ENCODE measurements at regions not wholly inside any gene's neighbourhood (a gene's known extent, or its start where the extent isn't known, plus 50 kb on each side); places are given as distances from the start of the nearest gene placed in this dataset.

DNA sequence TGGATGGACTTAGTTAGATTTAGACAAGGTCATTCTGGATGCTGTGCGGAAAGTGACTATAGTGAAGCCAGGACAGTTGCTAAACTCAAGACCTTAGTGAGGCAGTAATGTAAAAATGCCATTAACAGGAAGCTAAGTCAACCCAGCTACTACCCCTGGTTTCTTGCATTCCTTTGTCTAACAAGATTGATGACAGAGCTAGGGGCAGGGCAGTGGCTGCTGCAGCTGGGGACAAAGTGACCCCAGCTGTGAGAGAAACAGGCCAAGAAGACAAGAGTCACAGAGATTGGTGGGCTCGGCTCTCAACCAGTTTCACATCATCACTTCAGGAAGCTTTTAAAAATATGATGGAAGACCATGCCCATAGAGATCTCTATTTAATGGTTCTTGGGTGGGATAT is 110.4 kb upstream of the POU2AF2 start:
- H3K9me3 ChIP-seq (replicated peaks; ENCODE audit: control insufficient read depth, insufficient read depth, low read length) = no peaks in the 10 kb centered on the region
- H2AFZ ChIP-seq (ENCODE audit: control insufficient read depth, low read depth, low read length) = no peak overlapping the region
- DNase-seq (ENCODE audit: low read depth, low spot score) (no peak), ATAC-seq (no peak), FAIRE-seq (no peak)
- ChIA-PET POLR2A (no interaction called here), SMC1A (ENCODE audit: uncharacterized antibody, unreplicated experiment) (no interaction called here), CTCF (no interaction called here), RAD21 (ENCODE audit: unreplicated experiment) (no interaction called here)
- H3K27me3 ChIP-seq (replicated peaks in 1 of 2; ENCODE audit: control insufficient read depth in 2 of 2, insufficient read depth in 2 of 2, low read length in 1 of 2) = peaks cover 2 to 6% of the 10 kb centered on the region in 2 experiments
- no peak overlapping the region for H3K4me3 ChIP-seq
- no peak overlapping the region for H3K27ac ChIP-seq (ENCODE audit: control insufficient read depth, insufficient read depth)
- H4K20me1 ChIP-seq (ENCODE audit: control insufficient read depth, insufficient read depth) = no peaks in the 10 kb centered on the region
- in situ Hi-C loops (cut with MboI) = no loop called here
- H3K4me1 ChIP-seq (ENCODE audit: control insufficient read depth, insufficient read depth, low read length) = no peaks in the 10 kb centered on the region
- no peak overlapping the region for H3K9ac ChIP-seq (ENCODE audit: control insufficient read depth, insufficient read depth, low read length)
- no TSS peak for BruUV-seq (replicated peaks)
- 78% methylated on average over 2 of the region's 2 CpGs for whole genome bisulfite sequencing (ENCODE audit: insufficient coverage, insufficient replicate concordance, low lambda C conversion rate, missing lambda C conversion rate)
- intact Hi-C loops (cut with micrococcal nuclease; ENCODE audit: unreplicated experiment) = no loop called here
- H3K36me3 ChIP-seq (ENCODE audit: control insufficient read depth in 2 of 2, insufficient read depth in 2 of 2, low read length in 1 of 2) = no peaks in the 10 kb centered on the region
- no peak overlapping the region for H3K4me2 ChIP-seq (ENCODE audit: control insufficient read depth, insufficient read depth)
- no peaks in the 10 kb centered on the region for H3K79me2 ChIP-seq (ENCODE audit: control insufficient read depth, insufficient read depth, low read length)
- TF ChIP-seq CHD2 (IDR thresholded peaks at IDR 0.05; ENCODE audit: borderline replicate concordance, low read depth, low read length) (no peak), NFIC (IDR thresholded peaks at IDR 0.05; ENCODE audit: low read depth, low read length) (no peak), SKIL (IDR thresholded peaks at IDR 0.05; ENCODE audit: low read depth, poor library complexity, severe bottlenecking) (no peak), HDAC6 (IDR thresholded peaks at IDR 0.05; ENCODE audit: unreplicated experiment) (no peak), IRF4 (IDR thresholded peaks at IDR 0.05; ENCODE audit: low read depth, low read length) (no peak), BRCA1 (IDR thresholded peaks at IDR 0.05; ENCODE audit: low read depth, low read length) (no peak), YY1 (IDR thresholded peaks at IDR 0.05; ENCODE audit: low read depth, low read length) (no peak), SRF (IDR thresholded peaks at IDR 0.05; ENCODE audit: low read depth in 2 of 2, low read length in 2 of 2) (no peak)
- TF ChIP-seq, protein P1, sequence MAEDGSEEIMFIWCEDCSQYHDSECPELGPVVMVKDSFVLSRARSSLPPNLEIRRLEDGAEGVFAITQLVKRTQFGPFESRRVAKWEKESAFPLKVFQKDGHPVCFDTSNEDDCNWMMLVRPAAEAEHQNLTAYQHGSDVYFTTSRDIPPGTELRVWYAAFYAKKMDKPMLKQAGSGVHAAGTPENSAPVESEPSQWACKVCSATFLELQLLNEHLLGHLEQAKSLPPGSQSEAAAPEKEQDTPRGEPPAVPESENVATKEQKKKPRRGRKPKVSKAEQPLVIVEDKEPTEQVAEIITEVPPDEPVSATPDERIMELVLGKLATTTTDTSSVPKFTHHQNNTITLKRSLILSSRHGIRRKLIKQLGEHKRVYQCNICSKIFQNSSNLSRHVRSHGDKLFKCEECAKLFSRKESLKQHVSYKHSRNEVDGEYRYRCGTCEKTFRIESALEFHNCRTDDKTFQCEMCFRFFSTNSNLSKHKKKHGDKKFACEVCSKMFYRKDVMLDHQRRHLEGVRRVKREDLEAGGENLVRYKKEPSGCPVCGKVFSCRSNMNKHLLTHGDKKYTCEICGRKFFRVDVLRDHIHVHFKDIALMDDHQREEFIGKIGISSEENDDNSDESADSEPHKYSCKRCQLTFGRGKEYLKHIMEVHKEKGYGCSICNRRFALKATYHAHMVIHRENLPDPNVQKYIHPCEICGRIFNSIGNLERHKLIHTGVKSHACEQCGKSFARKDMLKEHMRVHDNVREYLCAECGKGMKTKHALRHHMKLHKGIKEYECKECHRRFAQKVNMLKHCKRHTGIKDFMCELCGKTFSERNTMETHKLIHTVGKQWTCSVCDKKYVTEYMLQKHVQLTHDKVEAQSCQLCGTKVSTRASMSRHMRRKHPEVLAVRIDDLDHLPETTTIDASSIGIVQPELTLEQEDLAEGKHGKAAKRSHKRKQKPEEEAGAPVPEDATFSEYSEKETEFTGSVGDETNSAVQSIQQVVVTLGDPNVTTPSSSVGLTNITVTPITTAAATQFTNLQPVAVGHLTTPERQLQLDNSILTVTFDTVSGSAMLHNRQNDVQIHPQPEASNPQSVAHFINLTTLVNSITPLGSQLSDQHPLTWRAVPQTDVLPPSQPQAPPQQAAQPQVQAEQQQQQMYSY (CRISPR knock-in tag; IDR thresholded peaks at IDR 0.05) = no peak
- TF ChIP-seq, protein P2, sequence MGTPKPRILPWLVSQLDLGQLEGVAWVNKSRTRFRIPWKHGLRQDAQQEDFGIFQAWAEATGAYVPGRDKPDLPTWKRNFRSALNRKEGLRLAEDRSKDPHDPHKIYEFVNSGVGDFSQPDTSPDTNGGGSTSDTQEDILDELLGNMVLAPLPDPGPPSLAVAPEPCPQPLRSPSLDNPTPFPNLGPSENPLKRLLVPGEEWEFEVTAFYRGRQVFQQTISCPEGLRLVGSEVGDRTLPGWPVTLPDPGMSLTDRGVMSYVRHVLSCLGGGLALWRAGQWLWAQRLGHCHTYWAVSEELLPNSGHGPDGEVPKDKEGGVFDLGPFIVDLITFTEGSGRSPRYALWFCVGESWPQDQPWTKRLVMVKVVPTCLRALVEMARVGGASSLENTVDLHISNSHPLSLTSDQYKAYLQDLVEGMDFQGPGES (IDR thresholded peaks at IDR 0.05) = no peak
- TF ChIP-seq, protein P3, sequence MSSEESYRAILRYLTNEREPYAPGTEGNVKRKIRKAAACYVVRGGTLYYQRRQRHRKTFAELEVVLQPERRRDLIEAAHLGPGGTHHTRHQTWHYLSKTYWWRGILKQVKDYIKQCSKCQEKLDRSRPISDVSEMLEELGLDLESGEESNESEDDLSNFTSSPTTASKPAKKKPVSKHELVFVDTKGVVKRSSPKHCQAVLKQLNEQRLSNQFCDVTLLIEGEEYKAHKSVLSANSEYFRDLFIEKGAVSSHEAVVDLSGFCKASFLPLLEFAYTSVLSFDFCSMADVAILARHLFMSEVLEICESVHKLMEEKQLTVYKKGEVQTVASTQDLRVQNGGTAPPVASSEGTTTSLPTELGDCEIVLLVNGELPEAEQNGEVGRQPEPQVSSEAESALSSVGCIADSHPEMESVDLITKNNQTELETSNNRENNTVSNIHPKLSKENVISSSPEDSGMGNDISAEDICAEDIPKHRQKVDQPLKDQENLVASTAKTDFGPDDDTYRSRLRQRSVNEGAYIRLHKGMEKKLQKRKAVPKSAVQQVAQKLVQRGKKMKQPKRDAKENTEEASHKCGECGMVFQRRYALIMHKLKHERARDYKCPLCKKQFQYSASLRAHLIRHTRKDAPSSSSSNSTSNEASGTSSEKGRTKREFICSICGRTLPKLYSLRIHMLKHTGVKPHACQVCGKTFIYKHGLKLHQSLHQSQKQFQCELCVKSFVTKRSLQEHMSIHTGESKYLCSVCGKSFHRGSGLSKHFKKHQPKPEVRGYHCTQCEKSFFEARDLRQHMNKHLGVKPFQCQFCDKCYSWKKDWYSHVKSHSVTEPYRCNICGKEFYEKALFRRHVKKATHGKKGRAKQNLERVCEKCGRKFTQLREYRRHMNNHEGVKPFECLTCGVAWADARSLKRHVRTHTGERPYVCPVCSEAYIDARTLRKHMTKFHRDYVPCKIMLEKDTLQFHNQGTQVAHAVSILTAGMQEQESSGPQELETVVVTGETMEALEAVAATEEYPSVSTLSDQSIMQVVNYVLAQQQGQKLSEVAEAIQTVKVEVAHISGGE (CRISPR knock-in tag; IDR thresholded peaks at IDR 0.05) = no peak

All from GM12878 (cell line).